Erythroblast (primary cell): ENCODE measurements at regions not wholly inside any gene's neighbourhood (a gene's known extent, or its start where the extent isn't known, plus 50 kb on each side); places are given as distances from the start of the nearest gene placed in this dataset.
"Not testable (repeated sequence)": the region's sequence is repeated elsewhere in the genome, so short reads cannot be mapped to it uniquely, and the experiment has no call there.

ENCODE experiments used
- DNase-seq, 2 experiments: peaks; one replicate each; lab custom pipeline; 2025; lab: John Stamatoyannopoulos, UW
- GATA1 ChIP-seq: IDR thresholded peaks from 2 replicates; pipeline ENCODE4 v1.6.1; 2011; ENCODE audit warnings: low read depth, mild to moderate bottlenecking, control low read depth, low read length, moderate library complexity
- POLR2A ChIP-seq: IDR thresholded peaks from 2 replicates; pipeline ENCODE4 v1.6.1; 2011; ENCODE audit warnings: mild to moderate bottlenecking, low read length

DNA sequence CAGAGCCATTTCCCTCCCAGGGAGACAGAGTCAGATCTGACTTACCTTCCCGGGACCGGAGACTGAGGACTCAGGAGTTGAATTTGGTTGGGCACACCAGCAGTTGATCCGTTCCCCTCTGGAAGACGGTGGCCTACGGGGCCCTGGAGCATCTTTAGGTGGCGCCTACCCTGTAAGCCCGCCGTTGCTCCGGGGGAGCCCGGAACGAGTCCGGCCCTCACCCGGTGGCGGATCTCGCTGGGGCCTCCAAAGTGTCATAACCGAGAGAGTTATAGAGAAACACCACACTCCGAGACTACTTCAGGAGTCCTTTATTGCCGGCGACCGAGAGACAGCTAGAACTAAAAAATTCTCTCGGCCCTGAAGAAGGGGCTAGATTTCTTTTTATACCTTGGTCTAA lies 182.8 kb upstream of the MBL2 start:
- no peak for DNase-seq
- TF ChIP-seq POLR2A (no peak), GATA1 (no peak)

DNA sequence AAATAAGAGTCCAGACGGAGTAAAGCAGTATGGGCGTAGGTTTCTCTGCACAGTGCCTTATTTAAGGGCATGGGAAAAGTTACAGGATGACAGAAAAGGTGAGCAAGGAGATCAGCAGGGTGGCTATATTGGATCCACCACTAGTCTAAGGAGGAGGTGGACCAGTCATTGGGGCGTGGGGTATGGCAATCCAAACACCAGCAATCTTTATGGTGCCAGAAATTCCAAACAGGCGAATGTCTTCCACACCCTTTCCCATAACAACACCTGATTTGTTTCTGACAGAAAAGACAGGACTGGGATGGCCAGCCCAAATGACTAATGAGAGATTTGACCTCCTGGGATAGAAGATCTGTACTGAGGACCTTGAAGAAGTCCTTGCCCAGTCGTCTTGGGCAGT lies 181.8 kb upstream of the MBL2 start:
- DNase-seq, result no peak
- TF ChIP-seq POLR2A (no peak), GATA1 (no peak)

DNA sequence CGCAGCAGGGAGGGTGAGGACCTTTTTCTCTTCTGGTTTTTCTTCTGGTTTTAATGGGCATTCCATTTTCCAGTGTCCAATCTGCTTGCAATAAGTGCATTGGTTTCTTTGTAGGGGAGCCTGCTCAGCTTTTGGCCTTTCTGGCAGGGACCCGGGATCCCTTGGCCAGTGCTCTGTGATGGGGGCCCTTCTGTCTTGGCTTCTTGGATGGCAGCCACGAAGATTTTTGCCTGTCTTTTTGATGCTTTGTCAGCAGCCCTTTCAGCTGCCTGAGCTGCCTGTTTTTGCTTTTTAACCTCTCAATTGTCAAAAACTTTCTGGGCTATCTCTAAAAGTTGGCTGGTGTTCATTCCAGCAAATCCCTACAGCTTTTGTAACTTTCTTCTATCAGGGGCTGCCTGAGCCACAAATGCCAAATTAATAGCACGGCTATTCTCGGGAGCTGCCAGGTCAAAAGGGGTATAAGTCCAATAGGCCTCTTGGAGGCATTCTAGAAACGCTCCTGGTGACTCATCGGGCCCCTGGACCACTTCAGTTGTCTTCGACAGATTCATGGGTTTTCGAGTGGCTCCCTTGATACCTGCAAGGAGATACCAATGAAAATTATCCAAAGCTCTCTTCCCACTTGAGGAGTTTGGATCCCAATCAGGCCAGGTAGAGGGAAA lies 179.9 kb upstream of the MBL2 start:
- DNase-seq, result no peak
- TF ChIP-seq POLR2A (no peak), GATA1 (no peak)

DNA sequence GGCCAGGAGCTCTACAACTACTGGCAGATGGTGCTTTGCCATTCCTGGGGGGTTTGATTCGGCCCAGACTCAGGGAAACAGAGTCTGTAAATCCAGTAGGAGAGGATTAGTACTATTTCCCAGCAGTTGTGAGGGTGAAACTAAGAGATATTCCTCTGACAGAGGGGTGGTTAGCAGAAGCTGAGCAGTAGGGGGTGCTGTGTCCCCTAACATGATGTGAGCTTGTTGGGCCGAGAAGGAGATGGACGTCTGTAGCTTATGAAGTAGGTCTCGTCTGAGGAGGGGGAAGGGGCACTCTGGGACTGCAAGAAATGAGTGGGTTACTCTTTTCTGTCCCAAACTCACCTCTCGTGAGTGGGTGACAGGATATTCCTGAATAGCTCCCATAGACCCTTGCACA lies 179.2 kb upstream of the MBL2 start:
- TF ChIP-seq GATA1 (no peak), POLR2A (no peak)
- peak; percentile 31 to 46 for DNase-seq

DNA sequence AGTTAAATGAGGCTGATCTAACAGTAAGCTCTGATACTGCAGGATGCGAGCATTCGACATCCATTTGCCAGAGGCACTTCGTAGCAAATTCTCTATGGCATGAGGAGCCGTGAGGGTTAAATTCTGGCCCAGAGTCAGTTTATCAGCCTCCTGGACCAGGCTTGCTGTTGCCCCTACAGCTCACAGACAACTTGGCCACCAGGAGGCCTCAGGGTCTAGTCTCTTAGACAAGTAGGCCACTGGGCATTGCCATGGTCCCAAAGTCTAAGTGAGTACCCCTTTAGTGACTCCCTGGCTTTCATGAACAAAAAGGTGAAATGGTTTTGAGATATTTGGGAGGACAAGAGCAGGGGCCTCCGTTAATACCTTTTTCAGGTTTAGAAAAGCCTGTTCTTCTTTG lies 178.0 kb upstream of the MBL2 start:
- DNase-seq, result no peak
- TF ChIP-seq GATA1, result no peak
- no peak for TF ChIP-seq POLR2A

DNA sequence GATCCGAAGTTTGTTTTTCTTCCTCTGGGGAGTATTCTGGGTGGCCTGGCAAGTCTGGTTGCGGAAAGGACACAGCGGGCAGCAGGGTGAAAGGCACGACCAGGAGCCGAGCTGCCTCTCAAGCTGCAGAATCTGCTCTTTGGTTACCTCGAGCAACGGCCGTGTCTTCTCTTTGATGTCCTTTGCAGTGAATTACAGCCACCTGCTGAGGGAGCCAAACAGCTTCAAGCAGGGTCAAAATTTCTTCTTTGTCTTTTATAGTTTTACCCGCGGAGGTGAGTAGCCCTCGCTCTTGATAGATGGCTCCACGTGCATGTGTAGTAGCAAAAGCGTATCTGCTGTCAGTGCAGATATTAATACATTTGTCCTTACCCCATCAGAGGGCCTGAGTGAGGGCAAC lies 177.3 kb upstream of the MBL2 start:
- no peak for DNase-seq
- no peak for TF ChIP-seq GATA1
- TF ChIP-seq POLR2A, result no peak

DNA sequence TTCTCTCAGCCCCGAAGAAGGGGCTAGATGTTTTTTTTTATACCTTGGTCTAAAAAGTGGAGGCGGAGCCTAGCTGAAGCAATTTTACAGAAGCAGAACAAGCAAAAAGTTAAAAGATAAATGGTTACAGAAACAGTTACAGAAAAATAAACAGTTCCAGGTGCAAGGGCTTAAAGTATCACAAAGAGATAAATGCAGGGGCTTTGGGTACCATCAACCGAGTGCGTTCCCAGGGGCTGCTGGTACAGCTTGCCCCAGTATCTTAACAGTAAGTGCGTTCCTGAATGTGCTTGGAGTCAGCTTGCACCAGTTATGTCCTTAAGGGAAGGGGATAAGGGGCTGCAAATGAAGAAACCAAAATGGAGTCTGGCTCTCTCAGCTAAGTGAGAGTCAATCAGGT lies 173.9 kb upstream of the MBL2 start:
- no peak for DNase-seq
- TF ChIP-seq GATA1, result no peak
- TF ChIP-seq POLR2A, result no peak

DNA sequence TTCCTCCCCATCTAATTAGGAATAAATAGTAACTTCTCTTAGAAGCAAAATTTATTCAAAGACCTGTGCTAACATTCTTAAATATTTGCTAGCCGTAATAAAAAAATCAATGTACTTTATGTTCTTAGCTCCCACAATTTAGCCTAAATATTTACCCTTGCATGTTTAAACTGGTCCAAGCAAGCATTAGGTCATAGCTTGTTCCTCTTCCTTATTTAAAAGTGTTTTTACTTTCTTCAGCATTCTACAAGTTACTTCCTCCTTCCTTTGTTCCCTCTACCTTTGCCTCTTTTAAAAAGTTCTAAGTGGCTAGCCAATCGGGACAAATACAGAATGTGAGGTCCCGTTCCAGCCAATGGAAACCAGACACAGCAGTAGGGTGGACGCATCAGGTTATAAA lies 172.9 kb upstream of the MBL2 start:
- not testable (repeated sequence) for DNase-seq

DNA sequence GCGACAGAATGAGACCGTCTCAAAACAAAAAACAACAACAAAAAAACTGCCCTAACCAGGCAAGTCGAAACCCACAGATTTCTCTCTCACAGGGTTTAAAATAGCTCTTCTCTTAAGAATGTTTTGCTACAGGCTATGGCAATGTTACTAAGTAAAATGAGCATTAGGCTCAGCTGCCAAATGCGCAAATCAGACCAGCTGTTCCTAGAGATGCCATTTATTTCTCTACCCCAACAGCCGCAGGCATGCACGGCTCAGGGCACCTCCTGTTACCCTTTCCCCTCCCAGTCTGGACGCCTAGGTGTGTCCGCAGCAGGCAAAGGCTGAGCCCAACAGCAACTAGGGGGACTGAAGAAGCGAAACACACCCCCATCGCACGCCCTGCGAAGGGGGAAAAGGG lies 168.3 kb upstream of the MBL2 start:
- no peak for TF ChIP-seq POLR2A
- TF ChIP-seq GATA1, result no peak
- no peak for DNase-seq

DNA sequence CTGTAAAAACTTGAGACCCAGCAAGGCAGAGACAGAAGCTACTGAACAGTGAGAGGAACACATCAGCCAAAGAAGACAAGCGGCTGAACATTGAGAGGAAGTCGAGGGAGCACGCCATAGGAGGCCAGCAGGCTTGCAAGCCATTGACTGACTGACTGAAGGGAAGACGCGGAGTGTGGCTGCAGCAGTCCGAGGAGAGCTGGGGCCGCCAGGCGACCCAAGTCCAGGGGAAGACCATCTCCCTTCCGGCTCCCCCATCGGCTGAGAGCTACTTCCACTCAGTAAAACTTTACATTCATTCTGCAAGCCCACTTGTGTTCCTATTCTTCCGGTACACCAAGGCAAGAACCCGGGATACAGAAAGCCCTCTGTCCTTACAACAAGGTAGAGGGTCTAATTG lies 167.3 kb upstream of the MBL2 start:
- DNase-seq, result no peak
- TF ChIP-seq POLR2A (no peak), GATA1 (no peak)

DNA sequence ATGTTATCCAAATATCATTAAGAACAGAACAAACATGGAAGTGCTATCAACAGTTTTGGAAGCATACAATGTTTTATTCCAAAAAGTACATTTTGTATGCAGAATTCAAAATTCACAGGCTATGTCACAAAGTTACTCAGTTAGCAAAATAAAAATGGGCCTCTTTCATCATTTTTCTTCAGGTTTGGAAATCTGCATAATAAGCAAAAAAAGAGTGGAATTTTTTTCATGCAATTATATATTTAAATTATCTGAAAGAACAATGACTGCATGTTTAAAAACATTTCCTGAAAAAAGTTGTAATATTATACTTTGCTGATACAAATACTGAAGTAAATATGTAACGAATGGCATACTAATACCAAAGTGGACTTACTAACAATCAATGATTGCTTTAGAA lies 161.2 kb upstream of the MBL2 start:
- TF ChIP-seq GATA1 (no peak), POLR2A (no peak)

DNA sequence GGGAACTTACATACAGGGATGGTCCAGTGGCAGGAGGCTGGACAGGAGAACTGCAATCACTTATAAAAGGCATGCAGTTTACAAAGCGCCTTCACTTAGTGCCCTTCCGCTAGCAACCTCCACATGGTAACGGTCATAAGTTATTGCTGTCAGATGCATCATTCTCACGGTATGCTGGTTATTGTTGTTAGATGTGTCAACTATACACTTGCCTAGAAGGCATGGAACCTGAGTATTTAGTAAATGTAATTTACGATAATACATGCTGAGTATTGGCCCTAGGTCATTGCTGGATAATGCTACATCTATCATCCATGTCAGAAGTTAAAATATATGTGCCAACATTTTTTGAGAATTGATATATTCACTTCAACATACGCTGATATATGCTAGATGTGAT lies 155.1 kb upstream of the MBL2 start:
- DNase-seq, result no peak
- TF ChIP-seq GATA1, result no peak
- no peak for TF ChIP-seq POLR2A

More for the DNA sequence above, 161.2 kb upstream of the MBL2 start:
- DNase-seq, result no peak

DNA sequence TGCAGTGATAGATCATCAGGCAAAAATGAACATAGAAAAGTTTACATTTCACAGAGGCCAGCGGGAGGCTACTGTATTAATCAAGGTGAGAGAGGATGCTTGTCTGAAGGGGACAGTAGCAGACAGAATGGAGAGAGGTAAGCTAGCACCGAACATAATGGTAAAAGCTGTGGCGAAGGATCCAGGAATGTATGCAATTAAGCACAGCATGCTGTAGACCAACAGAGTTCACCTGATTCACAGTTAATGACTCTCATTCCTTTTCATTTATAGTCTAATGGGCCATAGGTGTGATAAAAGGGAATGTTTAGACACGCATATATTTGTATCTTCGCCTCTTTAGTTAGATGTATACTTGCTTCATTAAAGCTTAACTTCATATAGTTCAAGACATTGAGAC lies 150.9 kb upstream of the MBL2 start:
- TF ChIP-seq GATA1 (no peak), POLR2A (no peak)
- DNase-seq, result no peak

DNA sequence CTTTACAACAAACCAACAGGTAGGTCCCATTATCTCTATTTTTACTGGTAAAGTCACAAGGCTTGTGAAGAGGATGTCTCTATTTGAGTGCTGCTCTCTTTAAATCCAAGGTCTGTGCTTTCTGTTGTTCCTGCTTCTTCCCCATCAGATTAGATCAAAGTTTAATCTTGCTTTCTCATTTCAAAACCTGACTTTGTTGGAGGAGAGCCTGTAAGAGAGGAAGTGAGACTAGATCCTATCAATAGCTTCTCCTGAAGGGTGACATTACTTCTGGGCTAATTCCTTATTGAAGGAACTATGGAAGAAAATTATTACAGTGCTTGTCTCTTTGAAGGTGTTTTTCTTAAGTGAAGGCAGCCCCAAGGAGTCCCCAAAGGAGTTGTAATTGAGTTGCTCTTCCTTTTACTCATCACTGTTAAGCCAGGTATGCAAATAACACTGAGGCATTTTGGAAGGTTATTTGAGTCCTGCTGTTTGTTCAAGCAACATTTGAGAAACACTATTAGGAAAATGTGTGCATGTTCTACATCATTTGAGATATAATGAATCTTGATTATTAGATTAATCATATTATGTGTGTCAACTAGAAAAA lies 146.2 kb upstream of the MBL2 start:
- no peak for DNase-seq
- TF ChIP-seq GATA1, result no peak
- TF ChIP-seq POLR2A, result no peak

DNA sequence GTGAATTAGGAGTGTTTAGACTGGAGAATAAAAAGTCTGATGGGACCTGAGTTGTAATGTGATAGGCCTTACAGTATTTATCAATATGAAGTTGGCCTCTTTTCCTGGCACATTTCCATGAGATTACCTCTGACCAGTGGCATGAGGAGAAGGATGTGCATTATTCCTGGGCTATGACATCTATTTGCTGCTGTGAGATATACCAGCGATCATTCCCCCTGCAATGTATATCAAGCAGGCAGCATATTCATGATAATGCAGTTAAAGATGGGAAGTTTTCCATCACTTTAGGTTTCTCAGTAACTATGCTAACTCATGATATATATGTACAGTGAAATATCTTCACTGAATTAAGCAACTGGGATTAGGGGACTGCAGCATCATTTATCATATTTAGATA lies 142.8 kb upstream of the MBL2 start:
- no peak for TF ChIP-seq POLR2A
- TF ChIP-seq GATA1, result no peak
- no peak for DNase-seq
